SW 1271 (cell line): ENCODE measurements at regions not wholly inside any gene's neighbourhood (a gene's known extent, or its start where the extent isn't known, plus 50 kb on each side); places are given as distances from the start of the nearest gene placed in this dataset.
"Not testable (repeated sequence)": the region's sequence is repeated elsewhere in the genome, so short reads cannot be mapped to it uniquely, and the experiment has no call there.

Source experiments
- DNase-seq, 2 experiments: peaks; one replicate each; lab custom pipeline; 2025; lab: John Stamatoyannopoulos, UW

GRCh38 chr12:70070494-70071007, 172.7 kb upstream of the CNOT2 start:
- no peak for DNase-seq

GRCh38 chr12:70074510-70074909, 168.7 kb upstream of the CNOT2 start:
- no peak for DNase-seq

DNA sequence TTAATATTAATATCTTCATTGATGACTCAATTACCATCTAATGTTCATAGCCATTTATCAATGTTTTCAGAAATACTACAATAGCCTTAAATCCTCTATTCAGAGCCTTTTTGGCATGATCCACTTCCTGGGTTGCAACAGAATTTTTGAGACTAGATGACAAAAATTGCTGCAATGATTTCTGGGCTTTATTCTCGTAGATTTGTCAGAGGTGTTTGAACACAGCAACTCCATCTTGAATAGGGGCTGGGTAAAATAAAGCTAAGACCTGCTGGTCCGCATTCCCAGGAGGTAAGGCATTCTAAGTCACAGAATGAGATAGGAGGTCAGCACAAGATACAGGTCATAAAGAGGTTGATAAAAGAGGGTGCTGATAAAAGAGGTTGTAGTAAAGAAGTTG, 165.8 kb upstream of the CNOT2 start:
- DNase-seq, result no peak

DNA sequence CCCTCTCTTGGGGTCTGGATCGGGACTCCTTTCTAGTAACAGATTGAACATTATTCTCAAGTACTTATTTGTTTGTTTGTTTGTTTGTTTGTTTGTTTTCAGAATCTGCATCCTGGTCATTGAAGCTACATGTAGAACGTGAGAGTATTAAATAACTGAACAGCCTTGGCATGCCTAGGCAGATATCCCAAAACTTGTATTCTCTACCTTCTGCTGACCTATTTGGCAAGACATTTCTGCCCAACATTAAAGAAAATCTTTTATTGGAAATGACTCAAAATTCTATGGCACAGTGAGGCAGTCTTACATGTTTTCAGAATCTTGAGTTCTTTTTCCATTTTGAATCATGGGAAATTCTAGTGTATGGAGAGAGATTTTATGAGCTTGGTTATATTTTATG, 165.1 kb upstream of the CNOT2 start:
- DNase-seq, result no peak

DNA sequence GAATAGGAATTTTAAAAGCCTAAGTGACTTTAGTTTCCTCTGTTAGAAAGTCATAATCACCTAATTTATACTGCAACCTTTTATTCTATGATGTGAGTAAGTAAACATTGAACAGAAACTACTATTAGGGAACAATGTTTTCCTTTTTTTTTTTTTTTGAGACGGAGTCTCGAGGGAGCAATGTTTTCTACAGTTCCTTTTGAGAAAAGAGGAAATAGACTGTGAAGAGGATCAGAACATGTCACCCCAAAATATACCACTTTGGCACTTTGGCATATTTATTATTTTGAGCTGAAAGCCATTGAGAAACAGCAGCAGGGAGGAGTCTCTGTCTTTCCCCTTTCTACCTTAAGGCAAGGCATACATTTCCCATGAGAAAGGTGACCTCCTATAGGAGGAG, 162.7 kb upstream of the CNOT2 start:
- no peak for DNase-seq

DNA sequence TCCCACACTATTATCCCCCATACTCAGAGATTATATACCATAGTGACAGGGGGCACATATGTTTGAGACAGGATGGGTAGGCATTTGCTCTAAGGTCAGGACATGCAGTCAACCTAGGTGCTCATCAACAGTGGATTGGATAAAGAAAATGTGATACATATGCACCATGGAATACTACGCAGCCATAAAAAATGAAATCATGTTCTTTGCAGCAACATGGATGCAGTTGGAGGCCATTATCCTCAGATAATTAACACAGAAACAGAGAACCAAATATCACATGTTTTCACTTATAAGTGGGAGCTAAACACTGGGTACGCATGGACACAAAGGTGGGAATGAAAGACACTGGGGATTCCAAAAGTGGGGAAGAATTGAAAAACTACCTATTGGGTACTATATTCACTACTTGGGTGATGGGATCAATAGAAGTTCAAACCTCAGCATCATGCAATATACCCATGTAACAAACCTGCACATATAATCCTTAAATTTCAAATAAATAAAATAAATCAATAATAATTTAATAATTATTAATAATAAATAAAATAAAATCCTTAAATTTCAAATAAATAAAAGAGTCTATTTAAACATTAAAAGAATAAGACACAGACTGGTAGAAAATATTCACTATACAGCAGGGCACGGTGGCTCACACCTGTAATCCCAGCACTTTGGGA, 160.1 kb upstream of the CNOT2 start:
- no peak for DNase-seq

- no peak for DNase-seq
These were observed 159.6 kb upstream of the CNOT2 start for GRCh38 chr12:70083677-70084020.

GRCh38 chr12:70086372-70086771, 156.9 kb upstream of the CNOT2 start:
- DNase-seq, result not testable (repeated sequence)

GRCh38 chr12:70091021-70091521, 152.2 kb upstream of the CNOT2 start:
- DNase-seq, result no peak

DNA sequence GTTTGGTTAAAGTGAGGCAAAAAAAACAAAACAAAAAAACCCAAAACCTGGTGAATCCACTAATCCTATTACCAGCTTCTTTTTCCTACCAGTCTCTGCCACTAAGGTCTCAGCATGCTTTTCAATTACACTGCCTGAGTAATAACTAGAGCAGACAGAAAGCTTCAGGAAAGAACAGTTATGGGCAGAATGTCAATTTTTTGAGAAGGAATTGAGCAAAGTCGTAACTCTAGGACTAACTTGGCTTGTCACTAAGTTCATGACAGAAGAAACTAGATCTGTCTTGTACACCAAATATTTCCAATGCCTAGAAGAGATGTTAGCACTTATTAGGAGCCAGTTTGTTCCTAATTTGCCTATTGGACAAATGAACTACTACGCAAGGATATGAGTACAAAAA, 148.8 kb upstream of the CNOT2 start:
- no peak for DNase-seq

GRCh38 chr12:70096759-70097410, 146.3 kb upstream of the CNOT2 start:
- DNase-seq, result no peak

DNA sequence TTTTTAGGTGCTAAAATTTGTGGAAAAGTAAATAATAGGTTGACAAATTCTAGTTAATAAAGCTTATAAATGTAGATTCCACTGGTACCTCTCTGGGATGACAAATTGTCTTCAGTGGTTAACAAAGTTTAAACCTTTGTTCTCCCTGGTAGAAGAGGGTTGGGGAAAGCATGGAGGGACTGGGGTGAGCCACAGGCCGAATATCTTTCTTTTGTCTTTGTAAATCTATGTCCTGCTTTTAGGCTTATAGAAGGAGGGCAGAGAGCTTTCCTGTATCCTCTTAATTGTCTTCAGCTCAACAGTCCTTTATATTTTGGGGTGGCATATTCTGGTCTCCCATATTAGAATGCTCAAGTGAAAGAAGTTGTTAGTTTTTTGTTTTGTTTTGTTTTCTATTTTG, 142.2 kb upstream of the CNOT2 start:
- DNase-seq, result no peak

GRCh38 chr12:70106347-70106746, 136.9 kb upstream of the CNOT2 start:
- no peak for DNase-seq

DNA sequence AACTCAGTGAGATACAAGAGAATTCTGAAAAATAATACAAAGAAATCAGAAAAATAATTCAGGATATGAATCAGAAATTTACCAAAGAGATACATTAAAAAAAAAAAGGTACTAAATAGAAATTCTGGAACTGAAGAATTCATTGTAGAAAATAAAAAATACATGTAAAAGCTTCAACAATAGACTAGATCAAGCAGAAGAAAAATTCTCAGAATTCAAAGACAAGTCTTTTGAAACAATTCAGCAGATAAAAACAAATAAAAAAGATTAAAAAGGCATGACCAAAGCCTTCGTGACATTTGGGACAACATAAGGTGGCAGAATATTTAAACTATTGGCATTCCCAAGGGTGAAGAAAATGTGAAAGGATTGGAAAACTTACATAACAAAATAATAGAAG, 133.1 kb upstream of the CNOT2 start:
- DNase-seq, result no peak

DNA sequence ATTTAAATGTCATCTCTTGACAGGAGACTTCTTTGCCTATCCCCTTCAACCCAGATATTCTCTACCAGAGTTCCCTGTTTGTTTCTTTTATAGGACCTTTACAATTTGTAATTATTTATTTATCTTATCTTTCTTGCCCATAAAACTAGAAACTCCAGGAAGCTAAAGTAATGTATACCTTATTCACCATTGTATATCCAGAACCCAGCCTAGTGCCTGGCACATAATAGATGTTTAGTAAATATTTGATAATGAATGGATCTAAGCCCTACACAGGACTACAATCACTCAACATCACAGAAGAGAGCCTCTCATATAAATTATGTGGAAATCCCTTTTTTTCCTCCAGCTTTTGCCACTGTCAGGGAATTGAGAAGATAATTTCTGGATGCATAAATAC, 125.6 kb upstream of the CNOT2 start:
- no peak for DNase-seq

DNA sequence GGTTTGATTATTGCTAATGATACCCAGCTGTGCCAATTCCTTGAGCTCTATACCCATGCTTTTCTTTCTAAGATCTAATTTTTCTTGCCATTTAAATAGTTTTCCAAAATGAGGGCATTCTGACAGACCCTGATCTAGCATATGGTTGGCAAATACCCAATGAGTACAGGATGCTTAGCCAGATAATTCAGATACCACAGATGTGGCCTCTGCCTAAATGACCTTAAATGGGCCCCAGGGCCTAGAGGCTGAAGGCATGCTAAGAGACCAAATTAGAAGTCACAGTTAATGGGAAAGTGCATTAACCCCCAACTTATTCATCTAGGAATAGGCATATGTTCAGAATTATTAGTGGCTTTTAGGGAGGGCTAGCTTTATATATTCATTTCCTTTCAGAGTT, 122.3 kb upstream of the CNOT2 start:
- DNase-seq, result no peak

- DNase-seq, result no peak
These were observed 121.7 kb upstream of the CNOT2 start for GRCh38 chr12:70121562-70121961.

GRCh38 chr12:70122804-70123203, 120.4 kb upstream of the CNOT2 start:
- DNase-seq, result no peak

- no peak for DNase-seq
These were observed 94.2 kb upstream of the CNOT2 start for GRCh38 chr12:70149013-70149412.

- DNase-seq, result no peak
These were observed 93.6 kb upstream of the CNOT2 start for GRCh38 chr12:70149665-70150064.

GRCh38 chr12:70150230-70150629, 93.0 kb upstream of the CNOT2 start:
- DNase-seq, result no peak

GRCh38 chr12:70151993-70152392, 91.2 kb upstream of the CNOT2 start:
- no peak for DNase-seq

DNA sequence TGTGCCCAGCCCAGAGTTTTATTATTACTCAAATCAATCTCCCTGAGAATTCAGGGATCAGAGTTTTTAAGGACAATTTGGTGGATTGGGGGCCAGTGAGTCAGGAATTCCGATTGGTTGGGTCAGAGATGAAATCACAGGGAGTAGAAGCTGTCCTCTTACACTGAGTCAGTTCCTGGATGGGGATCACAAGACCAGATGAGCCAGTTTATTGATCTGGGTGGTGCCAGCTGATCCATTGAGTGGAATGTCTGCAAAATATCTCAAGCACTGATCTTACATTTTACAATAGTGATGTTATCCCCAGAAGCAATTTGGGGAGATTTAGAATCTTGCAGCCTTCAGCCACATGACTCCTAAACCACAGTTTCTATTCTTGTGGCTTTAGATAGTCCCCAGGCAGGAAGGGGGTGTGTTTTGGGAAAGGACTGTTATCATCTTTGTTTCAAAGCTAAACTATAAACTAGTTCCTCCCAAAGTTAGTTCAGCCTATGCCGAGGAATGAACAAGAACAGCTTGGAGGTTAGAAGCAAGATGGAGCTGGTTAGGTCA, 89.1 kb upstream of the CNOT2 start:
- DNase-seq, result no peak
